ENCODE measurements at regions not wholly inside any gene's neighbourhood (a gene's known extent, or its start where the extent isn't known, plus 50 kb on each side); places are given as distances from the start of the nearest gene placed in this dataset.
"Not testable (repeated sequence)": the region's sequence is repeated elsewhere in the genome, so short reads cannot be mapped to it uniquely, and the experiment has no call there.

GRCh38 chr7:152520861-152521302 is 85.1 kb upstream of the KMT2C start:
- Histone ChIP-seq H3K4me2 (ENCODE audit: low read depth, low read length) (no peak overlapping the region), H3F3A (ENCODE audit: insufficient read depth, low read length) (no peaks in the 10 kb centered on the region), H3K36me3 (replicated peaks; ENCODE audit: insufficient read depth, low read length) (no peaks in the 10 kb centered on the region), H3K9me3 (replicated peaks; ENCODE audit: insufficient read depth, low read length) (no peaks in the 10 kb centered on the region), H3K9me2 (replicated peaks; ENCODE audit: insufficient read depth, low read length) (no peaks in the 10 kb centered on the region), H4K20me1 (ENCODE audit: insufficient read depth, low read length) (no peaks in the 10 kb centered on the region), H3K27me3 (replicated peaks; ENCODE audit: insufficient read depth, low read length) (no peaks in the 10 kb centered on the region), H3K9ac (ENCODE audit: low read length) (no peak overlapping the region), H2AFZ (ENCODE audit: low read length) (no peak overlapping the region), H3K79me2 (ENCODE audit: low read length) (no peaks in the 10 kb centered on the region), H3K4me1 (ENCODE audit: low read length) (peaks cover 10% of the 10 kb centered on the region; the same call in 1 of the 2 replicates), H3K4me3 (ENCODE audit: low read length) (no peak overlapping the region), H3K27ac (ENCODE audit: low read length) (no peak overlapping the region)
- no peak for TF ChIP-seq CTCF (IDR thresholded peaks at IDR 0.05; ENCODE audit: low read length)
- TF ChIP-seq EZH2 (optimal IDR thresholded peaks at IDR 0.05; ENCODE audit: low read depth, low read length): no peak
- no peak for TF ChIP-seq EZH2phosphoT487 (IDR thresholded peaks at IDR 0.05; ENCODE audit: low read length)
- DNase-seq: peak; percentile 75

GRCh38 chr7:152519290-152519689 is 83.5 kb upstream of the KMT2C start:
- Histone ChIP-seq H3K27me3 (replicated peaks; ENCODE audit: insufficient read depth, low read length) (no peaks in the 10 kb centered on the region), H4K20me1 (ENCODE audit: insufficient read depth, low read length) (no peaks in the 10 kb centered on the region), H3K36me3 (replicated peaks; ENCODE audit: insufficient read depth, low read length) (no peaks in the 10 kb centered on the region), H3K4me2 (ENCODE audit: low read depth, low read length) (peak overlapping the region; percentile 44), H3K9me2 (replicated peaks; ENCODE audit: insufficient read depth, low read length) (no peaks in the 10 kb centered on the region), H3K79me2 (ENCODE audit: low read length) (no peaks in the 10 kb centered on the region), H3K9ac (ENCODE audit: low read length) (no peak overlapping the region), H3F3A (ENCODE audit: insufficient read depth, low read length) (no peaks in the 10 kb centered on the region), H3K9me3 (replicated peaks; ENCODE audit: insufficient read depth, low read length) (no peaks in the 10 kb centered on the region), H3K4me3 (ENCODE audit: low read length) (no peak overlapping the region; the same call in 1 of the 2 replicates), H3K4me1 (ENCODE audit: low read length) (peaks cover 10% of the 10 kb centered on the region; the same call in 1 of the 2 replicates), H2AFZ (ENCODE audit: low read length) (peak overlapping the region; percentile 36), H3K27ac (ENCODE audit: low read length) (no peak overlapping the region)
- DNase-seq: peak; percentile 70
- no peak for TF ChIP-seq CTCF (IDR thresholded peaks at IDR 0.05; ENCODE audit: low read length)
- TF ChIP-seq EZH2phosphoT487 (IDR thresholded peaks at IDR 0.05; ENCODE audit: low read length): no peak
- TF ChIP-seq EZH2 (optimal IDR thresholded peaks at IDR 0.05; ENCODE audit: low read depth, low read length): no peak

- H3K4me3 ChIP-seq (ENCODE audit: low read length): no peak overlapping the region
- no peak for DNase-seq
Observed at GRCh38 chr7:152516216-152516615, 80.4 kb upstream of the KMT2C start.

GRCh38 chr7:152515266-152515950 is 79.6 kb upstream of the KMT2C start:
- H3K36me3 ChIP-seq (replicated peaks; ENCODE audit: insufficient read depth, low read length); H2AFZ ChIP-seq (ENCODE audit: low read length); H3K27me3 ChIP-seq (replicated peaks; ENCODE audit: insufficient read depth, low read length); H3K4me3 ChIP-seq (ENCODE audit: low read length); H3F3A ChIP-seq (ENCODE audit: insufficient read depth, low read length); H4K20me1 ChIP-seq (ENCODE audit: insufficient read depth, low read length); H3K9ac ChIP-seq (ENCODE audit: low read length); H3K79me2 ChIP-seq (ENCODE audit: low read length); H3K27ac ChIP-seq (ENCODE audit: low read length); H3K4me2 ChIP-seq (ENCODE audit: low read depth, low read length); H3K9me2 ChIP-seq (replicated peaks; ENCODE audit: insufficient read depth, low read length); H3K9me3 ChIP-seq (replicated peaks; ENCODE audit: insufficient read depth, low read length); DNase-seq: not testable (repeated sequence)
- H3K4me1 ChIP-seq (ENCODE audit: low read length): peaks cover 10% of the 10 kb centered on the region; the same call in 1 of the 2 replicates

More at GRCh38 chr7:152516216-152516615, 80.4 kb upstream of the KMT2C start:
- Histone ChIP-seq H3K4me1 (ENCODE audit: low read length) (peaks cover 10% of the 10 kb centered on the region; the same call in 1 of the 2 replicates), H4K20me1 (ENCODE audit: insufficient read depth, low read length) (no peaks in the 10 kb centered on the region), H3K9me2 (replicated peaks; ENCODE audit: insufficient read depth, low read length) (no peaks in the 10 kb centered on the region), H3K79me2 (ENCODE audit: low read length) (no peaks in the 10 kb centered on the region), H3K9me3 (replicated peaks; ENCODE audit: insufficient read depth, low read length) (no peaks in the 10 kb centered on the region), H3F3A (ENCODE audit: insufficient read depth, low read length) (peaks cover 9% of the 10 kb centered on the region), H2AFZ (ENCODE audit: low read length) (no peak overlapping the region), H3K4me2 (ENCODE audit: low read depth, low read length) (no peak overlapping the region), H3K9ac (ENCODE audit: low read length) (no peak overlapping the region), H3K36me3 (replicated peaks; ENCODE audit: insufficient read depth, low read length) (no peaks in the 10 kb centered on the region), H3K27ac (ENCODE audit: low read length) (no peak overlapping the region), H3K27me3 (replicated peaks; ENCODE audit: insufficient read depth, low read length) (no peaks in the 10 kb centered on the region)
- TF ChIP-seq EZH2 (optimal IDR thresholded peaks at IDR 0.05; ENCODE audit: low read depth, low read length) (no peak), EZH2phosphoT487 (IDR thresholded peaks at IDR 0.05; ENCODE audit: low read length) (no peak), CTCF (IDR thresholded peaks at IDR 0.05; ENCODE audit: low read length) (no peak)

Measured in MM.1S (cell line).